Breast epithelium (tissue), 3 donors: ENCODE measurements at regions not wholly inside any gene's neighbourhood (a gene's known extent, or its start where the extent isn't known, plus 50 kb on each side); places are given as distances from the start of the nearest gene placed in this dataset.

Experiments
- CTCF ChIP-seq, 3 donors: fragments of 450-650 bp; IDR thresholded peaks; one replicate each; pipeline ENCODE4 v1.5.1; 2016 to 2017; ENCODE audit warnings: antibody characterized with exemption in 3 of 3, mild to moderate bottlenecking in 3 of 3, moderate library complexity in 3 of 3
- POLR2A ChIP-seq: fragments of 450-650 bp; IDR thresholded peaks from one replicate; pipeline ENCODE4 v1.6.1; 2016; ENCODE audit warnings: antibody characterized with exemption, mild to moderate bottlenecking, moderate library complexity

DNA sequence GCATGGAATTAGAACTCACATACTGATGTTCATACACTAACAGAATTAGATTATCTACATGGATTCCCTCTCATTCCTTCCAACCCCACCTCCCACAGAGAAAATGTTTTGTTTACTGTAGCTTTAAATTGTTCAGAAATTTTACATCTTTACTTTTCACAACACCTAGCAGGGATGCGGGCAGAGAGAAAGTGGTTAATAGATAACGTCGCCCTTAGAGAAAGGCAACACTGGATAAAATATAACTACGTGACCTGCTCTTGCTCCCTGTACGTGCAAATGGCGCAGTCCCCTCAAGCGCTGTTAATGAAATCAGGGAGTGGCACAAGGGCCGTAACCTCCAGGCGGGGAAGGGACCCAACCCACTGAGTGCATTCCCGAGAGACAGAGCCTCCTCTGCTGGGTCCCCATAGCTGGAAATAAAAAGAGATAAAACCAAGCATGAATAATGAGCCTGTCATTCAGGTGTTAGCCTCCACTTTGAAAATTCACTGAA, 125.3 kb upstream of the DAPK1 start:
- no peak for TF ChIP-seq CTCF (IDR thresholded peaks at IDR 0.05)
- no peak for TF ChIP-seq POLR2A
